SK-N-SH treated with all-trans-retinoic acid at 6 μM for 48 hours (cell line): ENCODE measurements at regions not wholly inside any gene's neighbourhood (a gene's known extent, or its start where the extent isn't known, plus 50 kb on each side); places are given as distances from the start of the nearest gene placed in this dataset.

Source experiments
- CSDC2 ChIP-seq: fragments of 250-450 bp; sonication (Bioruptor Pico); IDR thresholded peaks from 2 replicates; pipeline ENCODE4 v1.5.0; 2020; ENCODE audit warnings: mild to moderate bottlenecking, moderate library complexity
- TOX ChIP-seq: fragments of 250-450 bp; sonication (Bioruptor Pico); IDR thresholded peaks from 2 replicates; pipeline ENCODE4 v1.8.0; 2021; ENCODE audit warnings: mild to moderate bottlenecking, moderate library complexity, borderline replicate concordance
- TF ChIP-seq, protein P1 (sequence below): fragments of 250-450 bp; sonication (Bioruptor Pico); IDR thresholded peaks from 2 replicates; pipeline ENCODE4 v1.5.1; 2021; ENCODE audit warnings: mild to moderate bottlenecking, moderate library complexity
- TF ChIP-seq, protein P2 (sequence below): fragments of 250-450 bp; sonication (Bioruptor Pico); IDR thresholded peaks from 2 replicates; pipeline ENCODE4 v1.5.1; 2020; ENCODE audit warnings: low read depth, mild to moderate bottlenecking, moderate library complexity

DNA sequence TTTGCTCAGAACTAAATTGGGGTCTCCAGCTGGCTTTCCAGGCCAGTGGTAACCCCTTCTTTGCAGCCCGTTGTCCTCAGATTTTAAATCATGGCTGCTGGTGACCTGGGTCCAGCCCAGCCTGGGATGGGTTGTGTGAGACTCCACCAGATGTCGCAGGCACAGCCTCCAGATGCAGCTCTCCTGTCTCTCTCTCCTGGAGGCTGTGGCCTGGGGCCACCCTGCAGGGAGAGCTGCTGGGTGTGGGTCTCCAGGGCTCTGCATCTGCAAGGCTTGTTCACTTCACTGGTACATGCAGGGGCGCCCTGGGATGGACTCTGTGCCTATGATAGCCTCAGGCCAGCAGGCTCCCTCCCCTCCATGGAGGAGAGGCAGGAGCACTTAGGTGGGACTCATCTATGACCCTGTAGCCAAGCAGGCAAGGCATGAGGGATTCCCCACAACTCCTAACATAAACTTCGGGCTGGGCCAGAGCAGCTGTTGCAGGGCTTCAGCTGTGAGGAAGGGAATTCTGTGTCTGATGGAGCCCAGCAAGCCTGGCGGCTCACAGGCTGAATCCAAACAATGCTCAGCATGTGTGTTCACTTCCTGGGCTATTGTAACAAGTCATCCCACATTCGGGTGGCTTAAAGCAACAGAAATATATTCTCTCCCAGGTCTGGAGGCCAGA is 94.7 kb upstream of the NXT1 start:
- TF ChIP-seq TOX (CRISPR knock-in tag) (no peak), CSDC2 (CRISPR knock-in tag) (no peak)
- TF ChIP-seq, protein P1, sequence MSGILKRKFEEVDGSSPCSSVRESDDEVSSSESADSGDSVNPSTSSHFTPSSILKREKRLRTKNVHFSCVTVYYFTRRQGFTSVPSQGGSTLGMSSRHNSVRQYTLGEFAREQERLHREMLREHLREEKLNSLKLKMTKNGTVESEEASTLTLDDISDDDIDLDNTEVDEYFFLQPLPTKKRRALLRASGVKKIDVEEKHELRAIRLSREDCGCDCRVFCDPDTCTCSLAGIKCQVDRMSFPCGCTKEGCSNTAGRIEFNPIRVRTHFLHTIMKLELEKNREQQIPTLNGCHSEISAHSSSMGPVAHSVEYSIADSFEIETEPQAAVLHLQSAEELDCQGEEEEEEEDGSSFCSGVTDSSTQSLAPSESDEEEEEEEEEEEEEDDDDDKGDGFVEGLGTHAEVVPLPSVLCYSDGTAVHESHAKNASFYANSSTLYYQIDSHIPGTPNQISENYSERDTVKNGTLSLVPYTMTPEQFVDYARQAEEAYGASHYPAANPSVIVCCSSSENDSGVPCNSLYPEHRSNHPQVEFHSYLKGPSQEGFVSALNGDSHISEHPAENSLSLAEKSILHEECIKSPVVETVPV (CRISPR knock-in tag): no peak
- TF ChIP-seq, protein P2, sequence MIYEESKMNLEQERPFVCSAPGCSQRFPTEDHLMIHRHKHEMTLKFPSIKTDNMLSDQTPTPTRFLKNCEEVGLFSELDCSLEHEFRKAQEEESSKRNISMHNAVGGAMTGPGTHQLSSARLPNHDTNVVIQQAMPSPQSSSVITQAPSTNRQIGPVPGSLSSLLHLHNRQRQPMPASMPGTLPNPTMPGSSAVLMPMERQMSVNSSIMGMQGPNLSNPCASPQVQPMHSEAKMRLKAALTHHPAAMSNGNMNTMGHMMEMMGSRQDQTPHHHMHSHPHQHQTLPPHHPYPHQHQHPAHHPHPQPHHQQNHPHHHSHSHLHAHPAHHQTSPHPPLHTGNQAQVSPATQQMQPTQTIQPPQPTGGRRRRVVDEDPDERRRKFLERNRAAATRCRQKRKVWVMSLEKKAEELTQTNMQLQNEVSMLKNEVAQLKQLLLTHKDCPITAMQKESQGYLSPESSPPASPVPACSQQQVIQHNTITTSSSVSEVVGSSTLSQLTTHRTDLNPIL (CRISPR knock-in tag): no peak
